ENCODE measurements at regions not wholly inside any gene's neighbourhood (a gene's known extent, or its start where the extent isn't known, plus 50 kb on each side); places are given as distances from the start of the nearest gene placed in this dataset.

DNA sequence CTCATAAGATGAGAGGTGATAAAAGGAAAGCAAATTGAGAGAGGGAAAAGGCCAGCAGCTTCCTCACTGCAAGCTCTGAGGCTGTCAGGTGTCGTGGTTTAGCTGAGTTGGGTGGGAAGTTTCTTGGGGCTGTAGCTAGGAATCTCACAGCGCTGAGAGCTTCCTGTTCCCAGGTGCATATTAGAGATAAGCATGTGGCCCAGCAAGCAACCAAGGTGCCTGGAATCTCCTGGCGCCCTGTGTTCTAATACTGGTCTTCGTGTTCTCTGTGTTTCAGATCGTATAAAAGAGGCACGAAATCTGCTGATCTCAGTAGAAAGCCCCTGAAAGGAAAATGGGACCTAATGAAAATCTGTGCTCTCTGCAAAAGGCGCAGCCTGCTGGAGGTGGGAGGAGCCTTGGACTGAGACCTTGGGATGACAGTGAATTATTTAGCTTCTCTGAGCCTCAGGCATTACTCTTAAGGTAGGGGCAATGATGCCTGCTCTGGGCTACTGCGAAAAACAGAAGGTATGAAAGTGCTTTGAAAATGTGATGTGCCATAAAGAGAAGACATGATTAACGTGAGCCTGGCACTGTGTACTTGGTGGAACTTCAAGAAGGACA is 499.9 kb downstream of the TBL1XR1 start:
- DNase-seq: no peak

DNA sequence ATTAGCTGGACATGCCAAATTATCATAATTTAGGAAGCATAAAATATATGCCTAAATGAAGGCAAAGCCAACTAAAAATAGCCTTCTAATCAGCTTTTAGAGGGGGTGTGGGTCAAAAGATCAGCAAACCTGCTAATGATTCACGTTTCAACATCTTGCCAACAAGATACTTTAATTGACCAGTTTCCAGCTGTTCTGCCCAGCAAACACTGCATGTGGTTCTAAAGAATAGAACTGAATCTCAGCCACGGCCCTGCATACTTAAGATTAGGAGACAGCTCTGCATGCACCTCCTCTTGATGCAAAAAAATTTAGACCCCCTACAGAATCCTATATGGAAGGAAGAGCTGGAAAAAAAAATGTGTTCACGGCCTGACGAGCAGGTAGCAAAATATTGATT is 500.5 kb downstream of the TBL1XR1 start:
- DNase-seq: no peak

GRCh38 chr3:176692966-176693785 is 504.1 kb downstream of the TBL1XR1 start:
- DNase-seq: no peak

DNA sequence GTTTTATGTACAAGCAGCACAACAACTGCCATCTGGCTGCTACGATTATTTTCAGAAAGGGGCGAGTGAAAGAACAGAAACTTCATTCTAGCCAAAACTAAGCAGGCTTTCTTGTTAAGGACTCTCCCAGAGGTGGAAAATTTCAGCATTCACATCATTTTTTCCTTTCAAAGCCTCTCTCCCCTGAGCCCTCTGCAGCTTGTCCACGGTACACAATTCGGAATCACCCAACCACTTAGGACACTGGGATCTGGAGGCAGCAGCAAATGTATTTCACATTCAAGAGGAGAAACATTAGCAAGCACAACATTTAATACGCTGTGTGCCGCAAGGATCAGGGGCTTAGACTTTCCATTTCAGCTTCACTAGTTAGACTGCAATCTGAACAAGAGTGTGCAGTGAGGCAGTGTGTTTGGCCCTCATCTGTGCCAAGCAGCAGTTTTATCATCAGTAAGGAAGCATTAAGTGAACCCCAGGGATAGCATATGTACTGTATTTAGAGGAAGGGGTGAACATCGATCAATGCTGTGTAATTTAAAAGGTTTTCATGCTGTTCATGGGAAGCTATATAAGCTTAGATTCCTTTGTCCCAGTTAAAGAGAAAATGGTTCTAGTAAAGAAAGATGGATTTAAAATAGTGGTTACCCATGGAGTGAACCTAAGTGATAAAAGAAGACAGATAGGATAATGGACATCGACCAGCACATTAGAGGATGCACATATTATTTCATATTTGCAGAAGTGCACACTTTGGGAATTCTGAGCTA is 504.9 kb downstream of the TBL1XR1 start:
- DNase-seq: no peak

GRCh38 chr3:176690083-176690869 is 507.0 kb downstream of the TBL1XR1 start:
- DNase-seq: no peak

- no peak for DNase-seq
Measured at GRCh38 chr3:176687754-176688153, 509.5 kb downstream of the TBL1XR1 start.

DNA sequence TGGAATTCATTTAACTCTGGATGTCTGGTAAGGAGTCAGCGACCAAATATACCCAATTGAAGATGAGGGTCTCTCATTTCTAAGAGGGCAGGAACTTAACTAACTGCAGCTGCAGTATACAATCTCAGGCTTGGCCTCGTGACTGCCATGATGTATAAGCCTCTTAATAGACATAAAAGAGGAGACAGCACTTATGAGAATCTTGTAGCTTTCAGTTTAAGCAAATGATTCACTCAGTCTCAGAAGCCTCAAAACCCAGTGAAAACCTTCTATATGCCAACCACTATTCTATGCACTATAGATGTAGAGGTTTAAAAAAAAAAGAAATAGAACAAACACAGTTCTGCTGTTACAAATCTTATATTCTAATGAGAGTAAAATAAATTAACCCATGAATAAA is 513.9 kb downstream of the TBL1XR1 start:
- DNase-seq: no peak

DNA sequence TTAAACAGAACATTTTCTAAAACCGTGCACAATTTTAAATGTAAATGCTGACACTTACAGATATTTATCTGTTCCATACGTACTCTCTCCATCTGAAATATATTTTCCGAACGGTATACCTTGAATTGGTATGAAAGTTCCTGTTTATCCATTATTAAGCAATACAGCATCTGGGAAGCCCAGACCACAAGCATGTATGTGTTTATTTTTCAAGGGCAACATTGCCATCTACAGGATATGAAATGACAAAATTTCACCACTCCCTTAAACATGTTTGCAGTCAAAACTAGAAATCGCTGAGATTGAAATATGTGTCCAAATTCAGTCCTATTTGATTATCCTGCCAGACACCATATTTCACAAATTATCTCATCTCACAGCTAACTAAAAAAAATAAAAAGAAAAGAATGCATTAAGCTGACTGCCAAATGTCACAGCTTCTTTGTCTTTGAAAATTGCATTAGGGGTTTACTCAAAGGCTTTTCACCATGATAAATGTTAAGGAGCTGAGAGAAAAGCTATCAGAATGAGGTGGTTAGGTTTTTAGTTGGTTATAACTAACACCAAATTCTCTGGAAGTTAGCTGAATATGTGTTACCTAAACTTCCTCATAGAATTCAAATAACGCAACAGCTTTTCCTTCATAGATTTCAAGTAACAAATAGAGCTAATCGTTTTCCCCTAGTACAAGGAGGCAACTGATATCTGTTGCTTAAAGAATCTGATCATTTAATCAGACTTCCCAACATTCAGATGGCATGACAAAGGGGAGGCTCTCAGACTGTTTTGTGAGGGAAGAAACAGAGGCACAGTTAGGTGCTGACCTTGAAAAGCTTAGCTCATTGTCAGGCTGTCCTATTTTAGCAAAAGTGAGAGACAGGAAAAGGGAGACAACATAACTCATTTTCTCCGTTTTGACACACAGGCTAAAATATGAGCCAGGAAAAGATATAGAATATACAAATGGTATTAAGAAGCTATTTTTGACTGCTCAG is 533.1 kb downstream of the TBL1XR1 start:
- peak; percentile 70 for DNase-seq

DNA sequence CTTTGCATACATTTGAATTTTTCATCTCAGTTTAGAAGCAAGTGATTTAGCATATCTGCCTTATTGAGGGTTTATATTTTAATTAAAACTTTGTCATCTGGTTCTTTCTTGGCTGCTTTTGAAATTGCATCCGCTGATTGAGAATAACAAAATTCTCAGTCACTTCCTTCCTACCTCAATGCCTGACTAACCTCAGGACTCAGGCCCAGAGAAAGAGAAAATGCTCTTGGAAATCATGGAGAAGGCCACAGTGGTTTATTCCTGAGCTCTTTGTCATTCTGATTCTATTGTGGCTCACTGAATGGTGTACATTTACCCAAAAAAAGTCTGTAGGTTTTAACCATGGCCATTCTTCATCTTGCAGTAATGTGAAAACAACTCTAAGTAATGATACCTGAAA is 533.9 kb downstream of the TBL1XR1 start:
- DNase-seq: no peak

- DNase-seq: no peak
Measured at GRCh38 chr3:176661432-176661964, 535.8 kb downstream of the TBL1XR1 start.

- DNase-seq: no peak
Measured at GRCh38 chr3:176655404-176656094, 541.7 kb downstream of the TBL1XR1 start.

- DNase-seq: no peak
Measured at GRCh38 chr3:176651622-176652021, 545.7 kb downstream of the TBL1XR1 start.

GRCh38 chr3:176650478-176650877 is 546.8 kb downstream of the TBL1XR1 start:
- DNase-seq: no peak

DNA sequence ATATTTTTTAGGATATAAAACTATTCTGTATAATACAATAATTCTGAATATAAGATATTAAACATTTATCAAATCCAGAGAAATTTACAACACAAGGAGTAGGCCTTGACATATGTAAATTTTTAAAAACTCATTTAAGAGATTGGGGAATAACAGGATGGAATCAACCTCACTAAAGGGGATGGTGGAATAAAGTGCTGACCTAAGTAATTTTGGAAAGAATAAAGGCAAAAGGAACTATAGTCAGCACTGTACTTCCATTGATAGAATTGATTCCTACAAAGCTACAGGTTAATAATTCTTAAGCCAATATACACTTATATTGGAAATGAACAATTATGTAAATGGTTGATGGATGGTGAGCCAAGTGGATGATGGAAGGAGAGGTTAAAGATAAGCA is 549.3 kb downstream of the TBL1XR1 start:
- no peak for DNase-seq

GRCh38 chr3:176633511-176633910 is 563.8 kb downstream of the TBL1XR1 start:
- DNase-seq: no peak

GRCh38 chr3:176632925-176633324 is 564.4 kb downstream of the TBL1XR1 start:
- no peak for DNase-seq

GRCh38 chr3:176631165-176631564 is 566.1 kb downstream of the TBL1XR1 start:
- DNase-seq: no peak

GRCh38 chr3:176628101-176628639 is 569.1 kb downstream of the TBL1XR1 start:
- DNase-seq: no peak

DNA sequence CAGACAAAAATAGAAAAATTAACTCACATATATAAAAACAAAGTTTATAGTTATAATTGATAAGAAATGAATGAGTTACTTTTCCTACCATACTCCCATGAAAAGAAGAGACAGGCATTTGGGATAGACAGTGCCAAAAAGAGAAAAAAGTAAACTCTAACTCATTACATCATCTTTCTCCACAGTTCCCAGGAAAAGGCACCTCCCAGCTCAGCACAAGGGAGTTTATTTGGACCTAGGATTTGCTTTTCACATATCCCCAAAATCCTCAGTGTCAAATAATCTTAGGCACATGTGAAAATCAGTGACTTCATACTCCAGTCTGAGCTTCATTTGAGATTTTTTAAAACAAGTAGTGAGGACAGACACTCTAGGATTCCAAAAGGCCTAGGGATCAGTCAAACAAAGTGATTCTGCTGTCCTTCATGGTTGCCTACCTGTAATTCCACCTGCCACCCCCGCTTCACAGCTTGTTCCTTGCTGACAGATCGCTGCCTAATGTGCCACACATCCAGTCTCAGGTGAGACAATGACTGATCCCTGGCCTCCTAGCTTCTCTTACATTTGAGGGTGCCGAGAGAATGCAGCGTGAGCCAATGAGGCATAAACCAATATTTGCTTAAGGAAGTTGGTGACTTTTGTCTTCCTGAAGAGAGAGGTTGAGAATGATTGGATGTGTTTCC is 573.7 kb downstream of the TBL1XR1 start:
- DNase-seq: no peak

DNA sequence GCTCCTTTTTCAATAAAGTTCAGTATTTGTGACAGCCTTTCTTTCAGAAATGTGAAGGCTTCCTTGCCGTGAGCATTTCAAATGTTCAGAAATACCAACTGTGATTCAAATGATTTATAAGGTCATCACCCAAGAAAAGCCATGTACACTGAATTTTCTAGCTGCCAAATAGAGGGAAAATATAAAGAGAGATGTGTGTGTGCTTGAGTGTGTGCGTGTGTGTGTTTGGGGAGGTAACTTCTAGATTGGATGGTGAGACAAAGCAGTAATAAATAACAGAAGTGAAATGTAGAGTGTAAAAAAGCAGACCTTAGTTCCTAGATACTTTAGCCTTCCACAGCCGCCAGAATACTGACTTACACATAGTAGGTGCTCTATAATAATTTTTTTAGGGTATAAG is 577.4 kb downstream of the TBL1XR1 start:
- DNase-seq: no peak
